ENCODE measurements at regions not wholly inside any gene's neighbourhood (a gene's known extent, or its start where the extent isn't known, plus 50 kb on each side); places are given as distances from the start of the nearest gene placed in this dataset.

DNA sequence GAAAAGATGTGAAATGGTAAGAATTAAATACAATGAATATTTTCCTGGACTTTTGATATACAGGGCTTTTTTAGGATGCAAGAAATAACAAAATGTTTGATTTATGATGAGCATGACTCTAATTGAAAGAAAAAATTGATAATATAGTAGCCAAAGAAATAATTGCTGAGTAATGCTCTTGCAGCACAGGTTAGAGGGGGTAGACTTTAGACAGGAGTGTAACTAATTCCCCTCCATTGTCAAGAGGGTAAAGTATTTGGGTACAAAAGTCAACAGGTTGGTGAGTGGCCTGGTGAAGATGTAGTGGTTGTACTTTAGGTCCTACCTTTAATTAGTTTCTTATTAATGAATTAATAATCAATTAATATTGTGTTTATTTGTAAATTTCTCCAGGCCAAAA, 912.3 kb downstream of the KCNJ2 start:
- Mint-ChIP-seq H3K4me3 (ENCODE audit: unreplicated experiment) (no peak overlapping the region), H3K27ac (ENCODE audit: unreplicated experiment) (no peak overlapping the region), H3K9me3 (ENCODE audit: unreplicated experiment) (no peaks in the 10 kb centered on the region), H3K27me3 (ENCODE audit: unreplicated experiment) (no peaks in the 10 kb centered on the region), H3K4me1 (ENCODE audit: low read depth, unreplicated experiment) (no peaks in the 10 kb centered on the region), H3K36me3 (ENCODE audit: unreplicated experiment) (no peaks in the 10 kb centered on the region)
- TF ChIP-seq, protein P1, sequence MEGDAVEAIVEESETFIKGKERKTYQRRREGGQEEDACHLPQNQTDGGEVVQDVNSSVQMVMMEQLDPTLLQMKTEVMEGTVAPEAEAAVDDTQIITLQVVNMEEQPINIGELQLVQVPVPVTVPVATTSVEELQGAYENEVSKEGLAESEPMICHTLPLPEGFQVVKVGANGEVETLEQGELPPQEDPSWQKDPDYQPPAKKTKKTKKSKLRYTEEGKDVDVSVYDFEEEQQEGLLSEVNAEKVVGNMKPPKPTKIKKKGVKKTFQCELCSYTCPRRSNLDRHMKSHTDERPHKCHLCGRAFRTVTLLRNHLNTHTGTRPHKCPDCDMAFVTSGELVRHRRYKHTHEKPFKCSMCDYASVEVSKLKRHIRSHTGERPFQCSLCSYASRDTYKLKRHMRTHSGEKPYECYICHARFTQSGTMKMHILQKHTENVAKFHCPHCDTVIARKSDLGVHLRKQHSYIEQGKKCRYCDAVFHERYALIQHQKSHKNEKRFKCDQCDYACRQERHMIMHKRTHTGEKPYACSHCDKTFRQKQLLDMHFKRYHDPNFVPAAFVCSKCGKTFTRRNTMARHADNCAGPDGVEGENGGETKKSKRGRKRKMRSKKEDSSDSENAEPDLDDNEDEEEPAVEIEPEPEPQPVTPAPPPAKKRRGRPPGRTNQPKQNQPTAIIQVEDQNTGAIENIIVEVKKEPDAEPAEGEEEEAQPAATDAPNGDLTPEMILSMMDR (IDR thresholded peaks at IDR 0.05; ENCODE audit: partially characterized antibody, unreplicated experiment) = no peak
- DNase-seq = no peak

DNA sequence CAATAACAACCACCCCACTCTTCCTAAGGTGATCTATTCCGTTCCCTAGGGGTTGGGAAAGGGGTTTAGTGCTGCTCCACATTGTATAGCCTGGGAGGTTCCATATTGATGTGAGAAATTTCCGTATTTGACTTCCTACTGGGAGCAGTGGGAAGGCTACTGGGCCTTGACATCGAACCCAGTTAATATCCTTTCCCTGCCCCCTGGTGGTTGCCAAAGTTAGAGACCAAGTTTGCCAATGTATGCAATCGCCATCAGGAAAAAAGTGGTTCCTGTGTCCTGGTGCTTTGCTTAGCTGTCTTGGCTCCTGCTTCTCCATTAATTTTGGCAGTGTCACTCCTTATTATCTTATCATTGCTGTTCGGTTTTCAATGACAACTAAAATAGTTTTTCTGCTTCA, 914.9 kb downstream of the KCNJ2 start:
- no peaks in the 10 kb centered on the region for H3K36me3 Mint-ChIP-seq (ENCODE audit: unreplicated experiment)
- H3K27me3 Mint-ChIP-seq (ENCODE audit: unreplicated experiment) = no peaks in the 10 kb centered on the region
- no peaks in the 10 kb centered on the region for H3K4me1 Mint-ChIP-seq (ENCODE audit: low read depth, unreplicated experiment)
- TF ChIP-seq, protein P1 (IDR thresholded peaks at IDR 0.05; ENCODE audit: partially characterized antibody, unreplicated experiment) = peak; percentile 83
- no peaks in the 10 kb centered on the region for H3K9me3 Mint-ChIP-seq (ENCODE audit: unreplicated experiment)
- H3K27ac Mint-ChIP-seq (ENCODE audit: unreplicated experiment) = no peak overlapping the region
- H3K4me3 Mint-ChIP-seq (ENCODE audit: unreplicated experiment) = no peak overlapping the region
- DNase-seq = peak; percentile 66

DNA sequence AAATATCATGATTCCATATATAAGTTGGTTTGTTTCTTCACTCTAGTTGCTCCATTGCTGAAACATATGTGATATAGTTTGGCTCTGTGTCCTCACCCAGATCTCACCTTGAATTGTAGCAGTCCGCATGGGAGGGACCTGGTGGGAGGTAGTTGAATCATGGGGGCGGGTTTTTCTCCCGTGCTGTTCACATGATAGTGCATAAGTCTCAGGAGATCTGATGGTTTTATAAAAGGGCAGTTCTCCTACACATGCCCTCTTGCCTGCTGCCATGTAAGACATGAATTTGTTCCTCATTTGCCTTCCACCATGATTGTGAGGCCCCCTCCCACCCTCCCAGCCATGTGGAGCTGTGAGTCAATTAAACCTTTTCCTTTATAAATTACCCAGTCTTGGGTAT, 915.5 kb downstream of the KCNJ2 start:
- no peak for DNase-seq
- Mint-ChIP-seq H3K9me3 (ENCODE audit: unreplicated experiment) (no peaks in the 10 kb centered on the region), H3K4me3 (ENCODE audit: unreplicated experiment) (no peak overlapping the region), H3K36me3 (ENCODE audit: unreplicated experiment) (no peaks in the 10 kb centered on the region), H3K4me1 (ENCODE audit: low read depth, unreplicated experiment) (no peaks in the 10 kb centered on the region), H3K27me3 (ENCODE audit: unreplicated experiment) (no peaks in the 10 kb centered on the region), H3K27ac (ENCODE audit: unreplicated experiment) (no peak overlapping the region)
- TF ChIP-seq, protein P1 (IDR thresholded peaks at IDR 0.05; ENCODE audit: partially characterized antibody, unreplicated experiment) = no peak

DNA sequence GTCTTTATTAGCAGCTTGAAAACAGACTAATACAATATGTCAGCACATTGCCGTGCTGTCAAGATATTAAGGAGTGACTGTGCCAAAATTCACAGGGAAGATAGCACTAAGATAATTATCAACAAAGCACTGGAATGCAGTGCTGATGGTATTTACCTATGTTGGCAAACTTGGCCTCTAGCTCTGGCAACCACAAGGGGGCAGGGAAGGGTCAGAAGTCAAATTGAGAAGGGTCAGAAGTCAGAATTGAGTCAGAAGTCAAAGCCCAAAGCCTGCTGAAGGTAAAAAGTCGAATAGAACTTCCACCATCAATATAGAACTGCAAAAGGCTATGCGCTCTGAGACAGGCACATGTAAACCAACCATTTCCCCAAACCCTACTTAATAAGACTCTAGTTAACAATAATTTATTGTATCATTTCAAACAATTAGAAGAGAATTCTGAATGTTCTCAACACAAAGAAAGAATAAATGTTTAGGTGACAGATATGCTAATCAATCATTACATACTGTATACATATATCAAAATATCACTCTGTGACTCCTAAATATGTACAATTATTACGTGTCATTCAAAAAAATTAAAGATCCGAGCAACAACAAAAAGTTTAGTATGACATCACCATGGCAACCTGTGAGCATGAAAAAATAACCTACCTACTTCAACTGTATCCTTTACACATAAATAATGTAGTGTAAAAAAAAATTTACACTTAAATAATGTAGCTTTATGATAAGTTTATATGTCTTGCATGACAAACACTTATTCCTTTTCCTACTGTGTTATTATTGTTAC, 916.1 kb downstream of the KCNJ2 start:
- Mint-ChIP-seq H3K27me3 (ENCODE audit: unreplicated experiment) (no peaks in the 10 kb centered on the region), H3K4me3 (ENCODE audit: unreplicated experiment) (no peak overlapping the region), H3K27ac (ENCODE audit: unreplicated experiment) (no peak overlapping the region), H3K36me3 (ENCODE audit: unreplicated experiment) (no peaks in the 10 kb centered on the region), H3K9me3 (ENCODE audit: unreplicated experiment) (no peaks in the 10 kb centered on the region), H3K4me1 (ENCODE audit: low read depth, unreplicated experiment) (no peaks in the 10 kb centered on the region)
- DNase-seq = peak; percentile 74
- TF ChIP-seq, protein P1 (IDR thresholded peaks at IDR 0.05; ENCODE audit: partially characterized antibody, unreplicated experiment) = peak; percentile 72

DNA sequence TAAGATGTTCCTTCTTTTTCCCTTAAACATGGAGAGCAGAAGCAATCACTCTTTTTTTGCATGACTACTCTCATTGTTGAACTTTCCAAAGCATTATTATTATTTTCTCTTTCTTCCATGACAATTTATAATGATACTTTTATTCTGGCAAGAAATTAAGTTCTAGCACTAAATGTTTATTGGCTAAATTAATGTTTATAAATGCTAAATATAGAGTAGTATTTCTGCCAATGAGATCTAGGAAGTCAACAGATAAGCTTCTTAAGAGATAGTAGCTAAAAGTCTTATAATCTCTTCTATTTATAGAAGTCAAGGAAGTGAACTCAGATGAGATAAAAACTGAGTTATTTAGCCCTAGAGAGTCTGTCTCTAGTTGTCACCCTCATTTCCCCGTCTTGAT, 920.1 kb downstream of the KCNJ2 start:
- DNase-seq = no peak
- Mint-ChIP-seq H3K4me3 (ENCODE audit: unreplicated experiment) (no peak overlapping the region), H3K27ac (ENCODE audit: unreplicated experiment) (no peak overlapping the region), H3K27me3 (ENCODE audit: unreplicated experiment) (no peaks in the 10 kb centered on the region), H3K36me3 (ENCODE audit: unreplicated experiment) (peaks cover 5% of the 10 kb centered on the region), H3K9me3 (ENCODE audit: unreplicated experiment) (no peaks in the 10 kb centered on the region), H3K4me1 (ENCODE audit: low read depth, unreplicated experiment) (no peaks in the 10 kb centered on the region)
- TF ChIP-seq, protein P1 (IDR thresholded peaks at IDR 0.05; ENCODE audit: partially characterized antibody, unreplicated experiment) = no peak

Data from glutamatergic neuron (in vitro differentiated cells).